ENCODE measurements at regions not wholly inside any gene's neighbourhood (a gene's known extent, or its start where the extent isn't known, plus 50 kb on each side); places are given as distances from the start of the nearest gene placed in this dataset.

DNA sequence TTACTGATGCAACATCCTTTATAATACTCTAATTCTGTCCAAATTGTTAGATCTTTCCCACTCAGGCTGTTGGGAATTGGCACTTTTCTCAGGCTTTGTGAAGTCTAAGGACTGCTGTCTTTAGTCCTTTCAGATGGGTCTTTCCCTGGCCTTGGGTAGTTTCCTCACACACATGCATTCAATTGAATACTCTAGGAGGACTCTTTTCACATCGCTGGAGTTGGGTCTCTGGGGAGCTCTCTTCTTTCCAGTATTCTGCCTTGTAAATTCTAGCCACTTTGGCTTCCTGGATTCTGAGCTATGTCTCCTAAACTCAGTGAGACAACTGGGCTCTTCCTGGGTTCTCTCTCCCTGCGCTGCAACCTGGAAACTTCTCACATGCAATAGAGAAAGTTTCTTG is 215.5 kb downstream of the SNX18 start:
- DNase-seq (ENCODE audit: low spot score) = no peak
- intact Hi-C loops (cut with DNase I) = no loop called here

DNA sequence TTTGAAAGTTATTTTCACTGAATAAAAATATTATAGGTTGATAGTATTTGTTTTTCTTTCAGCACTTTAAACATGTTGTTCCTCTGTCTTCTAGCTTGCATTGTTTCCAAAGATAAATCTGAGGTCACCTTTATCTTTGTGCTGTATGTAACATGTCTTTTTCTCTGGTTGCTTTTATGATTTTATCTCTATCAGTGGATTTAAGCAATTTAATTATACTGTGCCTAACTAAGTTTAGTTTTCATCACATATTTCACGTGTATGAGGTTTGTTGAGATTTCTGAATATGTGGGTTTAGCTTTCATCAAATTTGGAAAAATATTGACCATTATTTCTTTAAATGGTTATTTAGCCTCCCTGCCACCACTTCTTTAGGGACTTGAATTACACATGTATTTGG is 214.5 kb downstream of the SNX18 start:
- intact Hi-C loops (cut with DNase I) = no loop called here
- DNase-seq (ENCODE audit: low spot score) = no peak

- no peak for DNase-seq (ENCODE audit: low spot score)
Observed at GRCh38 chr5:54728588-54728915, 211.0 kb downstream of the SNX18 start.

DNA sequence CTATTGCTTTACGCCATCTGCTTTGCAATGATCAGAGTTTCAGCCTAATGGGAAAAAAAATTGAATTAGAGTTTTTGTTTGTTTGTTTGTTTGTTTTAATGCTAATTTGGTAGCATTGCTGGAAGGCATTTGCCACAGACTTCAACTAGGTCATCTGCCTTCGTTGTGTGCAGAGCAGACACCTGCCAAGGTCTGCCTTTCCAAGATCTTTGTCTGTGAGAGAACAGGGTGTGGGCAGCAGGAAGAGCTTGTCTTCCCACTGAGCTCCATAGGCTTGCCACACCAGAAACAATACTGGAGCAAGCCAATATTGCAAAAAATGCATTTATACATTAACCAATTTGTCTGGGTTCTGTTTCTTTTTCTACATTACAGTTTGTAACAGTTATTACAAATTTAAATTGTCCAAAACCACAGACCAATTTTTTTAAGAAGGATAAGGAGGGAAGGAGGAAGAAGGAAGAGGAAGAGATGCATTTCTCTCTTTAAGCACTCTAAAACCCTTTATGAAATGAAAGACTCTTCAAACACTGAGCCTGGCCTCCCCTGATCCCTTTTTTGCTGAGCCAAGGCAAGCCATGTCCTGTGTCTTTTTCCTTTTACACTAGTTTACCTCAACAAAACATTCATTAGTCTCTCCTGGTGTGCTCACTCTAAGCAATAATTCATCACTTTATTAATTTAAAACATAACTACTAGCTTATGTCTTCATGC is 210.5 kb downstream of the SNX18 start:
- intact Hi-C loops (cut with DNase I) = no loop called here

More at GRCh38 chr5:54728588-54728915, 211.0 kb downstream of the SNX18 start:
- intact Hi-C loops (cut with DNase I) = no loop called here

GRCh38 chr5:54725391-54726280 is 208.1 kb downstream of the SNX18 start:
- DNase-seq (ENCODE audit: low spot score) = no peak
- intact Hi-C loops (cut with DNase I) = no loop called here

More for the DNA sequence above, 210.5 kb downstream of the SNX18 start:
- DNase-seq (ENCODE audit: low spot score) = no peak

DNA sequence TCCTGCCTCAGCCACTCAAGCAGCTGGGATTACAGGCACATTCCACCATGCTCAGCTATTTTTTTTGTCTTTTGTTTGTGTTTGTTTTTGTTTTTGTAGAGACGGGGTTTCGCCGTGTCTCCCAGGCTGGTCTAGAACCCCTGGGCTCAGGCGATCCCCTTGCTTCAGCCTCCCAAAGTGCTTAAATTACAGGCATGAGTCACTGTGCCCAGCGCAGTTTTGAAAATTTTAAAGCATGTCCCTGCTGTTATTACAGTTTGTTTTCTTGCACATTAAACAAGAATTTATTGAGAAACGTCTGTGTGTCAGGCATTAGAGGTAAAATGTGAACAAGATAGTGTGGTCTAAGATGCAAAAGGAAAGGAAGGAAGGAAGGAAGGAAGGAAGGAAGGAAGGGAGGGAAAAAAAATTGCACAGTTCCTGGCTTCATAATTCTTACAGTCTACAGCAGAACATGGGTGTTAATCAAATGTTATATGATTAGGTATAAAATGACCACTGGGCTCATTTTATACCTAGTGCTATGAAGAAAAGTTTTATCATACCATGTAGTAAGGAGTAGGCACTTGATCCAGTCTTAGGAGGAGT is 205.4 kb downstream of the SNX18 start:
- intact Hi-C loops (cut with DNase I) = loop anchor here (5.0 kb wide), 1 partner anchor 109 kb away; no protein-coding TSS in a partner anchor
- DNase-seq (ENCODE audit: low spot score) = no peak

- intact Hi-C loops (cut with DNase I) = loop anchor here (2.0 to 5.0 kb wide), 2 partner anchors 75 to 110 kb away; no protein-coding TSS in a partner anchor
- DNase-seq (ENCODE audit: low spot score) = no peak
Observed at GRCh38 chr5:54721951-54722654, 204.5 kb downstream of the SNX18 start.

- DNase-seq (ENCODE audit: low spot score) = no peak
- intact Hi-C loops (cut with DNase I) = loop anchor here (2.0 to 5.0 kb wide), 2 partner anchors 74 to 111 kb away; no protein-coding TSS in a partner anchor
Observed at GRCh38 chr5:54721116-54721515, 203.6 kb downstream of the SNX18 start.

DNA sequence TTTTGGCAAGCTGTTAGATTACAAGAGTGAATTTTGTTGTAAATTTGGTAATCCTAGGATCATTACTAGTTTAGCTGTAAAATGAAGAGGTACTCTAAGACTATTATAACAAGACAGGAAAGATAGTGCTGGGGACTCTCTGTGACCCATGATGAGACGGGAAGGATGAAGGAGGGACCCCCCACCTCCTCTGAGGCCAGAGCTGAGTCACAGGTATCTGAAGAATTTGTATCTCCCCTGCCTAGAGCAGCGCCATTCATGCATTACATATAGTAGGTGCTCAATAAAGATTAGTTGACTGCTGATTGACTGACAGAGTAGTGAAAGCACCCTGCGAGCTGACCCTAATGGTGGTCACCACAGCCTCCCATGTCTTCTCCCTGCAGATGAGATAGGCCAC is 202.8 kb downstream of the SNX18 start:
- intact Hi-C loops (cut with DNase I) = loop anchor here (2.0 to 5.0 kb wide), 2 partner anchors 74 to 112 kb away; no protein-coding TSS in a partner anchor
- no peak for DNase-seq (ENCODE audit: low spot score)

DNA sequence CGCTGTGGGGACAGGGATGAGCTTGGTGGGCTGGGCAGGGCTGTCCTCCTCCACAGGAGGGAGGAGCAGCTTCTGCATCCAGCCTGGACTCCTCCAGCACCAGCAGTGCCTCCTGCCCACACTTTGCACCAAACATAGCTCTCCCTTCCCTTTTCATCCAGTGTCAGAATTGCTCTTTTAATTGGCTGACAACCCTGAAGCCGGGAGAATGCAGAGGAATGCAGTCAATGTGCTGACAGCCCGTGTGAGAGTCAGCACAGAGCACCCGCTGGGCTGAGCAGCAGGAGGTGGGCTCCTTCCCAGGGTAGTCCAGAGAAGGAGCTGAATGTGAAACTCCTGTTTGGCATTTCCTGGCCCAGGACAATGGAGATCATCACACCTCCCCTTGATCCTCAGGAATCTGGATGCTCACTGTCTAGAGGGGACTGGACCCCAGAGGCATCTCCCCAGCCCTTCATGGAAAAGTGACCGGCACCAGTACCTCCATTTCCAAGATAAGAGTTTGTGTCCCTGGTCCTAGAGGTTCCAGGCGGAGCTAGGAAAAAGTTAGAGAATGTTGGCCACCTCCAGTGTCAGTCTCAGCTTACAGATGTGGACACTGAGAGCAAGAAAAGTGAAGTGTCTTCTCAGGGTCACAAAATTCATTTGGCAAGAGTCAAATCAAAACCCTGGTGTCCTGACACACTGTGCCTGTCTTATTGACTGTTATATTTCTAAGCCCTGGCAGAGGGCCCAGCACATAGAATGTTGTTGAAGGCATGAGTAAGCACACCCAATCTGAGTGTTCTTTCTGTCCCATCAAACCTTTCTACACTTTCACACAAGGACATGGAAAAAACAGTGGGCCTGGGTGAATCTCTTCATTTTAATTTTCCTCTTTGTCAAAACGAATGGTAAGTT is 202.1 kb downstream of the SNX18 start:
- intact Hi-C loops (cut with DNase I) = loop anchor here (1.0 to 5.0 kb wide), 5 partner anchors 17 to 197 kb away; no protein-coding TSS in a partner anchor
- DNase-seq (ENCODE audit: low spot score) = peak; percentile 77

DNA sequence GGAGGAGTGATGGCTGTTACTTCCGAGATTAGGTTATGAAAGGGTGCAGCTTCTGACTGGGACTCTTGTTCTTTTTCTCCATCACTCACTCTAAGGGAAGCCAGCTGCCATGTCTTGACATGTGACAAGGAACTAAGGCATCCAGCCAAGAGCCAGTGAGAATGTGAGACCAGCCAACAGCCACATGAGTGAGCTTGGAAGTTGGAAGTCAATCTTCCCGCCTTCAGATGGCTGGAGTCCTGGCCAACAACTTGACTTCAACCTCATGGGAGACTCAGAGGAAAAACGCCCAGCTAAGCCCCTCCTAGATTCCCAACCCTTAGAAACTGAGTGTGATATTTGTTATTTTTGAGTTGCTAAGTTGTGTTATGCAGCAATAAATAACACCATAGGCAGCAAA is 201.1 kb downstream of the SNX18 start:
- intact Hi-C loops (cut with DNase I) = loop anchor here (1.0 to 5.0 kb wide), 3 partner anchors 16 to 196 kb away; no protein-coding TSS in a partner anchor
- peak; percentile 79 for DNase-seq (ENCODE audit: low spot score)

GRCh38 chr5:54717870-54718269 is 200.3 kb downstream of the SNX18 start:
- no peak for DNase-seq (ENCODE audit: low spot score)
- intact Hi-C loops (cut with DNase I) = loop anchor here (2.0 to 5.0 kb wide), 2 partner anchors 15 to 196 kb away; no protein-coding TSS in a partner anchor

GRCh38 chr5:54717459-54717858 is 199.9 kb downstream of the SNX18 start:
- intact Hi-C loops (cut with DNase I) = loop anchor here (5.0 kb wide), 1 partner anchor 195 kb away; no protein-coding TSS in a partner anchor
- no peak for DNase-seq (ENCODE audit: low spot score)

GRCh38 chr5:54713923-54714581 is 196.5 kb downstream of the SNX18 start:
- DNase-seq (ENCODE audit: low spot score) = no peak
- intact Hi-C loops (cut with DNase I) = no loop called here

DNA sequence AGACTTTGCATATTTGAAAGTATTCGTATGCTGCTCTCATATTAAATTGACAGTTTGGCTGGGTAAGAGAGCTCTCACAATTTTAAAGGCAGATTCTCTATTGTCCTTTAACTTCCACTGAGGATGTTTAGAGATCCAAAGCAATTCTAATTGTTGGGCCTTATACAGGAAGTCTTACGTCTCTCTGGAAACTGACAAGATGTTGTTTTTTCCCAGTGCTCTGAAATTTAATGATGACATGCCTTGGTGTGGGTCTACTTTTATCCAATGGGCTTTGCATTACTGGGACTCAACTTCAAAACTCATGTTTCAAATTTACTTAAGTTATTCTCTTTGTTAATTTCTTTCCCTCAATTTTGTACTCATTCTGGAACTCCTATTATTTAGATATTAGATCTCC is 191.5 kb downstream of the SNX18 start:
- intact Hi-C loops (cut with DNase I) = no loop called here
- DNase-seq (ENCODE audit: low spot score) = no peak

- intact Hi-C loops (cut with DNase I) = no loop called here
- DNase-seq (ENCODE audit: low spot score) = no peak
Observed at GRCh38 chr5:54707841-54708240, 190.3 kb downstream of the SNX18 start.

GRCh38 chr5:54705994-54706653 is 188.6 kb downstream of the SNX18 start:
- no peak for DNase-seq (ENCODE audit: low spot score)
- intact Hi-C loops (cut with DNase I) = no loop called here
